ENCODE measurements at regions not wholly inside any gene's neighbourhood (a gene's known extent, or its start where the extent isn't known, plus 50 kb on each side); places are given as distances from the start of the nearest gene placed in this dataset.

GRCh38 chr15:96869790-96870189 is 539.3 kb downstream of the NR2F2 start:
- TF ChIP-seq CTCF (IDR thresholded peaks at IDR 0.05), result no peak
- no peak for TF ChIP-seq EP300 (IDR thresholded peaks at IDR 0.05)

Measured in ovary (tissue), 3 donors.